BJ (cell line): ENCODE measurements at regions not wholly inside any gene's neighbourhood (a gene's known extent, or its start where the extent isn't known, plus 50 kb on each side); places are given as distances from the start of the nearest gene placed in this dataset.

Experiments used
- CTCF ChIA-PET: fragments of 350-600 bp; formaldehyde crosslinking; extraction: SDS; loops from one replicate; lab custom pipeline; 2021; ENCODE audit warnings: antibody characterized with exemption, inconsistent platforms; lab: Yijun Ruan, JAX
- POLR2A ChIA-PET: fragments of 300-600 bp; sonication (Branson Sonifier 250); formaldehyde crosslinking; extraction: SDS; loops from one replicate; lab custom pipeline; 2021; ENCODE audit warnings: antibody characterized with exemption; lab: Charles Lee
- DNase-seq: peaks from one replicate; pipeline ENCODE4 v3.0.0-alpha.2; 2011; ENCODE audit warnings: low read depth
- H3K27me3 ChIP-seq: 2 replicates; pipeline ENCODE4 v1.6.0; 2011; ENCODE audit warnings: low read length; ENCODE audit not compliant: control insufficient read depth, insufficient read depth
- H3K36me3 ChIP-seq: 2 replicates; pipeline ENCODE4 v1.5.1; 2011; ENCODE audit warnings: low read length; ENCODE audit not compliant: control insufficient read depth, insufficient read depth
- H3K4me3 ChIP-seq: 2 replicates; pipeline ENCODE4 v1.5.1; 2011; ENCODE audit warnings: low read depth, mild to moderate bottlenecking, control low read depth, low read length
- TF ChIP-seq, protein P1 (sequence below): IDR thresholded peaks from 2 replicates; pipeline ENCODE4 v1.5.1; 2011; ENCODE audit warnings: low read depth, mild to moderate bottlenecking, control low read depth, inconsistent platforms, low read length, moderate library complexity; ENCODE audit not compliant: insufficient read depth

DNA sequence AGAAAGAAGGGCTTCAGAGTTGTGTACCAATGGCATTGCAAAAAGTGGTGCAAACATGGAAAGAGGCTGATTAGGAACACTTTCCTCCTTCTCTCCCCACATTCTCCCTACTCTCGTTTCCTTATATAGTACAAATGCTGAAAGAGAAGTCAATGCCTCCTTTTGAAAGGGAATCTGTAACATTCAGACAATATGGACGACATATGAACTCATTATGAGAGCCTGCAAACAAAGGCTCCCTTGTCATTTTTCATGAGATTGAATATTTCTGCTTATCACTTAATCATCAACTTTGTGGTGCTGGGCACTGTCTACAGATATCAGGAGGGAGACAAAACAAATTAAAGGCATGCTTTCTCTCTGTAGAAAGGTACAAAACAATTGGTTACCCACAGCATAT is 437.1 kb upstream of the PHF14 start:
- TF ChIP-seq, protein P1, sequence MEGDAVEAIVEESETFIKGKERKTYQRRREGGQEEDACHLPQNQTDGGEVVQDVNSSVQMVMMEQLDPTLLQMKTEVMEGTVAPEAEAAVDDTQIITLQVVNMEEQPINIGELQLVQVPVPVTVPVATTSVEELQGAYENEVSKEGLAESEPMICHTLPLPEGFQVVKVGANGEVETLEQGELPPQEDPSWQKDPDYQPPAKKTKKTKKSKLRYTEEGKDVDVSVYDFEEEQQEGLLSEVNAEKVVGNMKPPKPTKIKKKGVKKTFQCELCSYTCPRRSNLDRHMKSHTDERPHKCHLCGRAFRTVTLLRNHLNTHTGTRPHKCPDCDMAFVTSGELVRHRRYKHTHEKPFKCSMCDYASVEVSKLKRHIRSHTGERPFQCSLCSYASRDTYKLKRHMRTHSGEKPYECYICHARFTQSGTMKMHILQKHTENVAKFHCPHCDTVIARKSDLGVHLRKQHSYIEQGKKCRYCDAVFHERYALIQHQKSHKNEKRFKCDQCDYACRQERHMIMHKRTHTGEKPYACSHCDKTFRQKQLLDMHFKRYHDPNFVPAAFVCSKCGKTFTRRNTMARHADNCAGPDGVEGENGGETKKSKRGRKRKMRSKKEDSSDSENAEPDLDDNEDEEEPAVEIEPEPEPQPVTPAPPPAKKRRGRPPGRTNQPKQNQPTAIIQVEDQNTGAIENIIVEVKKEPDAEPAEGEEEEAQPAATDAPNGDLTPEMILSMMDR, result no peak
- ChIA-PET POLR2A (no interaction called here), CTCF (no interaction called here)
- H3K36me3 ChIP-seq, result no peaks in the 10 kb centered on the region
- H3K4me3 ChIP-seq, result no peak overlapping the region
- H3K27me3 ChIP-seq, result no peaks in the 10 kb centered on the region
- DNase-seq, result no peak

DNA sequence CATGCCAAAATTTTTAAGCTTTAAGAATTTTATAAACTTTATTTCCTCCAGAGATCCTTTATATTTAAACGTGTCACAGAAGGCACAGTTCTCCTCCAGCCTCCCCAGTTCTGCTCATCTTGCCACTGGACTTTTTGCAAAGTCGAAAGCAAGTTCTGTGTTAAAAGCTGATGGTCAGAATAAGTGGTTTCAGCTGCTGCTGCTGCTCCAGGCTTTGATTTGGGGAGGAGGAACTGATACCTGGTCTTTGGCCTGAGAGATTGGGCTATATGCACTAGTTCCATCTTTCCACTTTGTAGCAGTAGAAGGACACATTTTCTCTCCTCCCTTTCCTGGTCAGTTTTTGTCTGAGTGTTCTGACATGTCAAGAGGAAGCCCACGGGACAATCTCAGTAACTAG is 435.9 kb upstream of the PHF14 start:
- H3K4me3 ChIP-seq, result no peak overlapping the region
- no peak for DNase-seq
- TF ChIP-seq, protein P1, result no peak
- CTCF ChIA-PET, result interaction anchor here (0.6 kb wide), 1 partner anchor 820 kb away, joined by 3 read pairs; no protein-coding TSS in a partner anchor
- POLR2A ChIA-PET, result no interaction called here
- H3K36me3 ChIP-seq, result no peaks in the 10 kb centered on the region
- no peaks in the 10 kb centered on the region for H3K27me3 ChIP-seq

DNA sequence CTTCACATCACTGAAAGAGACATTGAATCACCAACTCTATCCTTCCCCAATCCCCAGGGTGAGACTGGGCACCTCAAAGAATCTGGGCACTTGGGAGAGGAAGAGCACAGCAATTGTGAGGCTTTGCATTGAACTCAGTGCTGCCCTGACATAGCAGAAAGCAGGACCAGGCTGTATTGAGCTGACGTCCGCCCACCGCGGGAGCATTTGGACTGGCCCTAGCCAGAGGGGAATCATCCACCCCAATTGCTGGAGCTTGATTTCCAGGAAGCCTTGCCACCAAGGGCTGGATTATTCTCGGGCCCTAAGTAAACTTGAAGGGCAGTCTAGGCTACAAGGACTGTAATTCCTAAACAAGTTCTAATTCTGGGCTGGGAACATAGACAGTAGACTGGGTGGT is 416.3 kb upstream of the PHF14 start:
- TF ChIP-seq, protein P1, result no peak
- POLR2A ChIA-PET, result no interaction called here
- Histone ChIP-seq H3K36me3 (no peaks in the 10 kb centered on the region), H3K4me3 (no peak overlapping the region), H3K27me3 (no peaks in the 10 kb centered on the region)
- CTCF ChIA-PET, result no interaction called here
- DNase-seq, result no peak

DNA sequence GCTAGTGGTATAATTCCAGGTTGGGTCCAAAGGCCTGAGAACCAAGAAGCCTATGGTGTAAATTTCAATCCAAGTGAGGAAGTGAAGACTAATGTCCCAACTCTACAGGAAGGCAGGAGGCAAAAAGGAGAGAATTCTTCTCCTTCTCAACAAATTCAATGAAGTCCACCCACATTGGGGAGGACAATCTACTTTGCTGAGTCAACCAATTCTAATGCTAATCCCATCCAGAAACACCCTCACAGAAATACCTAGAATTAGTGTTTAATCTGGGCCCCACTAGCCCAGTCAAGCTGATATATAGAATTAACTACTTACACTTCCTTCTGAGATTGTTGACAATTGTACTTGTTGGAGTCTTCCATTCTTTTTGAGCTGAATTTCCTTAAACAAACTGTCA is 413.2 kb upstream of the PHF14 start:
- no peaks in the 10 kb centered on the region for H3K36me3 ChIP-seq
- ChIA-PET POLR2A (no interaction called here), CTCF (no interaction called here)
- H3K4me3 ChIP-seq, result no peak overlapping the region
- TF ChIP-seq, protein P1, result no peak
- DNase-seq, result no peak
- H3K27me3 ChIP-seq, result no peaks in the 10 kb centered on the region

DNA sequence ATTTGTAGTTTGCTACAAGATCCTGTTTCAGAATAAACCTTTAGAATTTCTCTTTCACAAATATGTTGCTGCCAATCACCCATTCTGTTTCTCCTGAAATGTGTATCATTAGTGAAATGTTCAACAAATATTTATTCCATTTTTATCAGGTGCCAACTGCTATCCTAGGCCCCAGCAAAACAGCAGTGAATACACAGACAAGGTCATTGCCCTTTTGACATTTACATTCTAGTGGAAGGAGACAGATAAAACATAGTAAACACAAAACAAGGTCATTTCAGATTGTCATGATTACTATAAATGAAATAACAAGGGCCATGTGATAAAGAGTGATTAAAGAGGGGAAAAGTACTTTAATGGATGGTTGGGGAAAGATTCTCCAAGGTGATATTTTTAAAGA is 404.8 kb upstream of the PHF14 start:
- POLR2A ChIA-PET, result no interaction called here

More for the DNA sequence above, 404.8 kb upstream of the PHF14 start:
- H3K27me3 ChIP-seq, result no peaks in the 10 kb centered on the region
- CTCF ChIA-PET, result no interaction called here
- no peak for DNase-seq
- TF ChIP-seq, protein P1, result no peak
- H3K4me3 ChIP-seq, result no peak overlapping the region
- no peaks in the 10 kb centered on the region for H3K36me3 ChIP-seq
